ENCODE measurements at regions not wholly inside any gene's neighbourhood (a gene's known extent, or its start where the extent isn't known, plus 50 kb on each side); places are given as distances from the start of the nearest gene placed in this dataset.

GRCh38 chr2:215499331-215499730 lies 63.5 kb upstream of the FN1 start:
- Histone ChIP-seq H3K9me3 (no peaks in the 10 kb centered on the region), H3K4me1 (no peaks in the 10 kb centered on the region), H3K4me3 (no peak overlapping the region), H3K27me3 (ENCODE audit: low read depth) (peaks cover 12% of the 10 kb centered on the region), H3K36me3 (replicated peaks) (no peaks in the 10 kb centered on the region)
- no peak for DNase-seq (ENCODE audit: low spot score in 2 of 2)
- in situ Hi-C loops (cut with MboI; ENCODE audit: low sequenced_read_pairs): no loop called here

- no peaks in the 10 kb centered on the region for H3K36me3 ChIP-seq (replicated peaks)
- no peak for DNase-seq (ENCODE audit: low spot score in 2 of 2)
- in situ Hi-C loops (cut with MboI; ENCODE audit: low sequenced_read_pairs): no loop called here
- H3K27me3 ChIP-seq (ENCODE audit: low read depth): peaks cover 12% of the 10 kb centered on the region
- H3K4me3 ChIP-seq: no peak overlapping the region
- H3K4me1 ChIP-seq: no peaks in the 10 kb centered on the region
- no peaks in the 10 kb centered on the region for H3K9me3 ChIP-seq
Measured at GRCh38 chr2:215498431-215498830, 62.6 kb upstream of the FN1 start.

GRCh38 chr2:215493376-215493775 lies 57.5 kb upstream of the FN1 start:
- Histone ChIP-seq H3K4me3 (no peak overlapping the region), H3K36me3 (replicated peaks) (no peaks in the 10 kb centered on the region), H3K27me3 (ENCODE audit: low read depth) (peaks cover 3% of the 10 kb centered on the region; the same call in 1 of the 2 replicates), H3K4me1 (no peaks in the 10 kb centered on the region), H3K9me3 (no peaks in the 10 kb centered on the region)
- no peak for DNase-seq (ENCODE audit: low spot score in 2 of 2)
- in situ Hi-C loops (cut with MboI; ENCODE audit: low sequenced_read_pairs): no loop called here

- H3K4me1 ChIP-seq: no peaks in the 10 kb centered on the region
- in situ Hi-C loops (cut with MboI; ENCODE audit: low sequenced_read_pairs): no loop called here
- H3K9me3 ChIP-seq: no peaks in the 10 kb centered on the region
- no peak for DNase-seq (ENCODE audit: low spot score in 2 of 2)
- no peaks in the 10 kb centered on the region for H3K36me3 ChIP-seq (replicated peaks)
- peaks cover 3% of the 10 kb centered on the region; the same call in 1 of the 2 replicates for H3K27me3 ChIP-seq (ENCODE audit: low read depth)
- H3K4me3 ChIP-seq: no peak overlapping the region
Measured at GRCh38 chr2:215489288-215489848, 53.5 kb upstream of the FN1 start.

GRCh38 chr2:215487002-215487372 lies 51.1 kb upstream of the FN1 start:
- in situ Hi-C loops (cut with MboI; ENCODE audit: low sequenced_read_pairs): no loop called here
- H3K4me1 ChIP-seq: no peaks in the 10 kb centered on the region
- peaks cover 6% of the 10 kb centered on the region; the same call in 1 of the 2 replicates for H3K27me3 ChIP-seq (ENCODE audit: low read depth)
- DNase-seq (ENCODE audit: low spot score in 2 of 2): no peak
- no peaks in the 10 kb centered on the region for H3K36me3 ChIP-seq (replicated peaks)
- no peak overlapping the region for H3K4me3 ChIP-seq
- no peaks in the 10 kb centered on the region for H3K9me3 ChIP-seq

GRCh38 chr2:215486291-215487001 lies 50.6 kb upstream of the FN1 start:
- no peak for DNase-seq (ENCODE audit: low spot score in 2 of 2)
- no peak overlapping the region for H3K4me3 ChIP-seq
- no peaks in the 10 kb centered on the region for H3K9me3 ChIP-seq
- in situ Hi-C loops (cut with MboI; ENCODE audit: low sequenced_read_pairs): no loop called here
- H3K27me3 ChIP-seq (ENCODE audit: low read depth): peaks cover 6% of the 10 kb centered on the region; the same call in 1 of the 2 replicates
- H3K36me3 ChIP-seq (replicated peaks): no peaks in the 10 kb centered on the region
- H3K4me1 ChIP-seq: no peaks in the 10 kb centered on the region

Data from HAP-1 (cell line).